Gastrocnemius medialis (tissue), 4 donors: ENCODE measurements at regions not wholly inside any gene's neighbourhood (a gene's known extent, or its start where the extent isn't known, plus 50 kb on each side); places are given as distances from the start of the nearest gene placed in this dataset.

Source experiments
- POLR2A ChIP-seq, 2 donors: fragments of 450-650 bp; IDR thresholded peaks; one replicate each; pipeline ENCODE4 v1.6.1; 2017; ENCODE audit warnings: antibody characterized with exemption in 2 of 2, mild to moderate bottlenecking in 2 of 2, moderate library complexity in 2 of 2
- TF ChIP-seq, protein P1 (sequence below), 5 experiments: fragments of 450-650 bp in 3 of 5; fragments of 200-600 bp in 2 of 5; sonication (generic) in 2 of 5; IDR thresholded peaks in 4 of 5; conservative IDR thresholded peaks in 1 of 5; 1 replicate in 4 of 5; 2 replicates in 1 of 5; pipeline ENCODE4 v1.5.1; 2016 to 2019; ENCODE audit warnings: antibody characterized with exemption in 5 of 5, mild to moderate bottlenecking in 3 of 5, moderate library complexity in 3 of 5

DNA sequence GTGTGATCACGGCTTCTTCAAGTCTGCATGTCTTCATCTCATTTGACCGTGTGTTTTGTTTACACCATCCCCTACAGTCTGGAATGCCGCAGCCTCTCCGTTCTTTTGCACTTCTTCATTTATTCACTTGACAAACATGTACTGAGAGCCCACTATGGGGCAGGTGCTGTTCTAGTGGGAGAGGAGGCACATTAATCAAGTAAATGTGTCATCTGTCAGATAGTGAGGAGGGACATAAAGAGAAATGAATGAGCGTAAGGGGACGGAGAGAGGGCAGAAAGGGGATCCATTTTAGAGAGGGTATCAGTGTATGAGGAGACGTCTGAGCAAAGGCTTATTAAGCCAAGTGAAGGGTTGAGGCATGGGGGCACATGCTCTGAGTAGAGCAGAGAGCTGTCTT, 54.0 kb upstream of the CECR2 start:
- TF ChIP-seq, protein P1, sequence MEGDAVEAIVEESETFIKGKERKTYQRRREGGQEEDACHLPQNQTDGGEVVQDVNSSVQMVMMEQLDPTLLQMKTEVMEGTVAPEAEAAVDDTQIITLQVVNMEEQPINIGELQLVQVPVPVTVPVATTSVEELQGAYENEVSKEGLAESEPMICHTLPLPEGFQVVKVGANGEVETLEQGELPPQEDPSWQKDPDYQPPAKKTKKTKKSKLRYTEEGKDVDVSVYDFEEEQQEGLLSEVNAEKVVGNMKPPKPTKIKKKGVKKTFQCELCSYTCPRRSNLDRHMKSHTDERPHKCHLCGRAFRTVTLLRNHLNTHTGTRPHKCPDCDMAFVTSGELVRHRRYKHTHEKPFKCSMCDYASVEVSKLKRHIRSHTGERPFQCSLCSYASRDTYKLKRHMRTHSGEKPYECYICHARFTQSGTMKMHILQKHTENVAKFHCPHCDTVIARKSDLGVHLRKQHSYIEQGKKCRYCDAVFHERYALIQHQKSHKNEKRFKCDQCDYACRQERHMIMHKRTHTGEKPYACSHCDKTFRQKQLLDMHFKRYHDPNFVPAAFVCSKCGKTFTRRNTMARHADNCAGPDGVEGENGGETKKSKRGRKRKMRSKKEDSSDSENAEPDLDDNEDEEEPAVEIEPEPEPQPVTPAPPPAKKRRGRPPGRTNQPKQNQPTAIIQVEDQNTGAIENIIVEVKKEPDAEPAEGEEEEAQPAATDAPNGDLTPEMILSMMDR (IDR thresholded peaks at IDR 0.05 in 4 of 5, conservative IDR thresholded peaks at IDR 0.05 in 1 of 5) = no peak
- no peak for TF ChIP-seq POLR2A (IDR thresholded peaks at IDR 0.05)
